Karpas-422 (cell line): ENCODE measurements at regions not wholly inside any gene's neighbourhood (a gene's known extent, or its start where the extent isn't known, plus 50 kb on each side); places are given as distances from the start of the nearest gene placed in this dataset. TPM values are rescaled to one million over a fixed set of nuclear protein-coding genes. Genes with fewer than 3 reads are reported as not detected.

ENCODE experiments used
- small RNA-seq: library from RNA; depleted of rRNA; stranded (forward); fragments of <200 nt; gene quantifications from one replicate; pipeline ENCODE3, GENCODE V24; 2014

Small RNAs in the stretch of these regions (small RNA-seq; reads per million reads assigned to genes)
- not detected for gene AC112187.2
